Hepatocyte (in vitro differentiated cells): ENCODE measurements at regions not wholly inside any gene's neighbourhood (a gene's known extent, or its start where the extent isn't known, plus 50 kb on each side); places are given as distances from the start of the nearest gene placed in this dataset.

Experiments used
- DNase-seq: peaks from one replicate; pipeline ENCODE4 v3.0.0-alpha.2; 2016; ENCODE audit warnings: low spot score
- H2AFZ ChIP-seq: fragments of 200-600 bp; sonication (generic); 2 replicates; pipeline ENCODE4 v1.6.0; 2016; ENCODE audit warnings: antibody characterized with exemption, mild to moderate bottlenecking
- H3K27ac ChIP-seq: fragments of 200-600 bp; sonication (generic); 2 replicates; pipeline ENCODE4 v1.5.1; 2016; ENCODE audit warnings: mild to moderate bottlenecking
- H3K27me3 ChIP-seq: fragments of 200-600 bp; sonication (generic); 2 replicates; pipeline ENCODE4 v1.6.1; 2016
- H3K36me3 ChIP-seq: fragments of 200-600 bp; sonication (generic); replicated peaks from 2 replicates; pipeline ENCODE4 v1.5.1; 2016; ENCODE audit warnings: low read depth; ENCODE audit not compliant: insufficient read depth
- H3K4me1 ChIP-seq: fragments of 200-600 bp; sonication (generic); 2 replicates; pipeline ENCODE4 v1.5.1; 2016; ENCODE audit warnings: mild to moderate bottlenecking, moderate library complexity; ENCODE audit not compliant: insufficient read depth
- H3K4me2 ChIP-seq: fragments of 200-600 bp; sonication (generic); 2 replicates; pipeline ENCODE4 v1.6.0; 2016
- H3K4me3 ChIP-seq: fragments of 200-600 bp; sonication (generic); 2 replicates; pipeline ENCODE4 v1.5.1; 2016; ENCODE audit warnings: mild to moderate bottlenecking
- H3K79me2 ChIP-seq: fragments of 200-600 bp; sonication (generic); 2 replicates; pipeline ENCODE4 v1.6.0; 2017; ENCODE audit warnings: mild to moderate bottlenecking
- H3K9me2 ChIP-seq: fragments of 200-600 bp; sonication (generic); replicated peaks from 2 replicates; pipeline ENCODE4 v1.6.0; 2017; ENCODE audit warnings: mild to moderate bottlenecking; ENCODE audit not compliant: insufficient read depth
- H3K9me3 ChIP-seq: fragments of 200-600 bp; sonication (generic); 2 replicates; pipeline ENCODE4 v1.5.1; 2016; ENCODE audit warnings: low read depth, mild to moderate bottlenecking
- H4K20me1 ChIP-seq: fragments of 200-600 bp; sonication (generic); 2 replicates; pipeline ENCODE4 v1.6.0; 2016; ENCODE audit warnings: mild to moderate bottlenecking; ENCODE audit not compliant: insufficient read depth, poor library complexity, severe bottlenecking
- CTCF ChIP-seq: fragments of 200-600 bp; sonication (generic); IDR thresholded peaks from 2 replicates; pipeline ENCODE4 v1.5.1; 2016; ENCODE audit warnings: antibody characterized with exemption, mild to moderate bottlenecking; ENCODE audit not compliant: poor library complexity
- EZH2 ChIP-seq: fragments of 200-600 bp; sonication (generic); IDR thresholded peaks from 2 replicates; pipeline ENCODE4 v1.6.1; 2016; ENCODE audit warnings: antibody characterized with exemption, mild to moderate bottlenecking, borderline replicate concordance
- EZH2phosphoT487 ChIP-seq: fragments of 200-600 bp; sonication (generic); IDR thresholded peaks from one replicate; pipeline ENCODE4 v1.6.1; 2018; ENCODE audit warnings: antibody characterized with exemption, mild to moderate bottlenecking, low read depth, moderate library complexity; ENCODE audit not compliant: unreplicated experiment, severe bottlenecking
- WGBS: methylation state at CpG from one replicate; pipeline ENCODE4 v1.1.6; 2016; ENCODE audit warnings: low lambda C conversion rate; ENCODE audit errors: missing lambda C conversion rate; 5-methylcytosine and 5-hydroxymethylcytosine counted together

- no peaks in the 10 kb centered on the region for H3K36me3 ChIP-seq
- no peaks in the 10 kb centered on the region for H3K4me1 ChIP-seq
- H2AFZ ChIP-seq: no peak overlapping the region
- DNase-seq: no peak
- H3K4me2 ChIP-seq: no peak overlapping the region
- 61% methylated on average over 4 of the region's 4 CpGs for WGBS
- H3K27me3 ChIP-seq: no peaks in the 10 kb centered on the region
- H3K9me3 ChIP-seq: no peaks in the 10 kb centered on the region
- no peak overlapping the region for H3K27ac ChIP-seq
- no peak overlapping the region for H3K4me3 ChIP-seq
- no peaks in the 10 kb centered on the region for H3K9me2 ChIP-seq
- no peaks in the 10 kb centered on the region for H4K20me1 ChIP-seq
- no peak for TF ChIP-seq CTCF
- no peak for TF ChIP-seq EZH2phosphoT487
- TF ChIP-seq EZH2: no peak
- H3K79me2 ChIP-seq: no peaks in the 10 kb centered on the region
These were observed 50.9 kb upstream of the UNC5B start for GRCh38 chr10:71161425-71161824.
